Hepatocyte (in vitro differentiated cells): ENCODE measurements at regions not wholly inside any gene's neighbourhood (a gene's known extent, or its start where the extent isn't known, plus 50 kb on each side); places are given as distances from the start of the nearest gene placed in this dataset.

Experiments
- DNase-seq: peaks from one replicate; pipeline ENCODE4 v3.0.0-alpha.2; 2016; ENCODE audit warnings: low spot score
- H2AFZ ChIP-seq: fragments of 200-600 bp; sonication (generic); 2 replicates; pipeline ENCODE4 v1.6.0; 2016; ENCODE audit warnings: antibody characterized with exemption, mild to moderate bottlenecking
- H3K27ac ChIP-seq: fragments of 200-600 bp; sonication (generic); 2 replicates; pipeline ENCODE4 v1.5.1; 2016; ENCODE audit warnings: mild to moderate bottlenecking
- H3K27me3 ChIP-seq: fragments of 200-600 bp; sonication (generic); 2 replicates; pipeline ENCODE4 v1.6.1; 2016
- H3K36me3 ChIP-seq: fragments of 200-600 bp; sonication (generic); replicated peaks from 2 replicates; pipeline ENCODE4 v1.5.1; 2016; ENCODE audit warnings: low read depth; ENCODE audit not compliant: insufficient read depth
- H3K4me1 ChIP-seq: fragments of 200-600 bp; sonication (generic); 2 replicates; pipeline ENCODE4 v1.5.1; 2016; ENCODE audit warnings: mild to moderate bottlenecking, moderate library complexity; ENCODE audit not compliant: insufficient read depth
- H3K4me2 ChIP-seq: fragments of 200-600 bp; sonication (generic); 2 replicates; pipeline ENCODE4 v1.6.0; 2016
- H3K4me3 ChIP-seq: fragments of 200-600 bp; sonication (generic); 2 replicates; pipeline ENCODE4 v1.5.1; 2016; ENCODE audit warnings: mild to moderate bottlenecking
- H3K79me2 ChIP-seq: fragments of 200-600 bp; sonication (generic); 2 replicates; pipeline ENCODE4 v1.6.0; 2017; ENCODE audit warnings: mild to moderate bottlenecking
- H3K9me2 ChIP-seq: fragments of 200-600 bp; sonication (generic); replicated peaks from 2 replicates; pipeline ENCODE4 v1.6.0; 2017; ENCODE audit warnings: mild to moderate bottlenecking; ENCODE audit not compliant: insufficient read depth
- H3K9me3 ChIP-seq: fragments of 200-600 bp; sonication (generic); 2 replicates; pipeline ENCODE4 v1.5.1; 2016; ENCODE audit warnings: low read depth, mild to moderate bottlenecking
- H4K20me1 ChIP-seq: fragments of 200-600 bp; sonication (generic); 2 replicates; pipeline ENCODE4 v1.6.0; 2016; ENCODE audit warnings: mild to moderate bottlenecking; ENCODE audit not compliant: insufficient read depth, poor library complexity, severe bottlenecking
- EZH2 ChIP-seq: fragments of 200-600 bp; sonication (generic); IDR thresholded peaks from 2 replicates; pipeline ENCODE4 v1.6.1; 2016; ENCODE audit warnings: antibody characterized with exemption, mild to moderate bottlenecking, borderline replicate concordance
- EZH2phosphoT487 ChIP-seq: fragments of 200-600 bp; sonication (generic); IDR thresholded peaks from one replicate; pipeline ENCODE4 v1.6.1; 2018; ENCODE audit warnings: antibody characterized with exemption, mild to moderate bottlenecking, low read depth, moderate library complexity; ENCODE audit not compliant: unreplicated experiment, severe bottlenecking
- WGBS: methylation state at CpG from one replicate; pipeline ENCODE4 v1.1.6; 2016; ENCODE audit warnings: low lambda C conversion rate; ENCODE audit errors: missing lambda C conversion rate; 5-methylcytosine and 5-hydroxymethylcytosine counted together
- TF ChIP-seq, protein P1 (sequence below): fragments of 200-600 bp; sonication (generic); IDR thresholded peaks from 2 replicates; pipeline ENCODE4 v1.5.1; 2016; ENCODE audit warnings: antibody characterized with exemption, mild to moderate bottlenecking; ENCODE audit not compliant: poor library complexity

DNA sequence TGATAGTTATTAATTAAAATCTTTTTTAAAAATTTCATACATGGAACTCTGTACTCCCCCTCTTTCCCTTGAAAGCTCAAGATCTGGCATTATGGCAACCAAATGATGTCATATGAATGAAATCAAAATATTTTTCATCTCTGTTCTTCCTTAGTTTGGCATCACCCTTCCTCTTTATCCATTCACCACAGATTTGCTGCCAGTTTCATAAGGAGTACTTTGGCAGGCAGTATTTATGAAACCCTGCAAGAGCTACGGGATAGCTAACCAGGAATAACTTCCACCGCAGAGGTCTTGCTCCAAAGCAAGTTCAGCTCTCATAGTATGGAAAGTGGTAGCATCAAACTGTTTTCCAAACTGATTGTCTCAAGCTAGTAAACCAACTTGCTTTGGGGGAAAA lies 113.9 kb upstream of the DOK5 start:
- WGBS, result 96% methylated on average over 2 of the region's 2 CpGs

DNA sequence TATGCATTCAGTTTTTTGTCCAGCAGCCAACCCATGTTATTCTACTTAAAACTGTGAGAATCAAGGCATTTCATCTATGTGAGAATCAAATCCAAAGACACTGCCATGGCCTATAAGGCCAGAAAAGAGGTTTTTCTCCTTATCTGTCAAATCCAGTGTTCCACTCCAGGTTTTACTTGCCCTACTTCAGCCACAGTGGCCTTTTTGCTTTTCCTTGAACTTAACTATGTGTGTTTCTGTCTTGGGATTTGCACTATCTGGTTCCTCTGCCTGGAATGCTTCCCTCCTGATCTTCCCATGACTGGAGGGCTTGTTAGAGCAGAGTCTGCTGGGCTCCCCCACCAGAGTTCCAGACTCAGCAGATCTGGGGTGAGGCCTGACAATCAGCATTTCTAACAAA lies 113.1 kb upstream of the DOK5 start:
- Histone ChIP-seq H3K27ac (no peak overlapping the region), H3K9me3 (no peaks in the 10 kb centered on the region), H3K4me2 (no peak overlapping the region), H3K4me1 (no peaks in the 10 kb centered on the region), H3K27me3 (no peaks in the 10 kb centered on the region), H4K20me1 (no peaks in the 10 kb centered on the region), H2AFZ (no peak overlapping the region), H3K9me2 (no peaks in the 10 kb centered on the region), H3K36me3 (no peaks in the 10 kb centered on the region), H3K4me3 (no peak overlapping the region), H3K79me2 (no peaks in the 10 kb centered on the region)
- TF ChIP-seq, protein P1, sequence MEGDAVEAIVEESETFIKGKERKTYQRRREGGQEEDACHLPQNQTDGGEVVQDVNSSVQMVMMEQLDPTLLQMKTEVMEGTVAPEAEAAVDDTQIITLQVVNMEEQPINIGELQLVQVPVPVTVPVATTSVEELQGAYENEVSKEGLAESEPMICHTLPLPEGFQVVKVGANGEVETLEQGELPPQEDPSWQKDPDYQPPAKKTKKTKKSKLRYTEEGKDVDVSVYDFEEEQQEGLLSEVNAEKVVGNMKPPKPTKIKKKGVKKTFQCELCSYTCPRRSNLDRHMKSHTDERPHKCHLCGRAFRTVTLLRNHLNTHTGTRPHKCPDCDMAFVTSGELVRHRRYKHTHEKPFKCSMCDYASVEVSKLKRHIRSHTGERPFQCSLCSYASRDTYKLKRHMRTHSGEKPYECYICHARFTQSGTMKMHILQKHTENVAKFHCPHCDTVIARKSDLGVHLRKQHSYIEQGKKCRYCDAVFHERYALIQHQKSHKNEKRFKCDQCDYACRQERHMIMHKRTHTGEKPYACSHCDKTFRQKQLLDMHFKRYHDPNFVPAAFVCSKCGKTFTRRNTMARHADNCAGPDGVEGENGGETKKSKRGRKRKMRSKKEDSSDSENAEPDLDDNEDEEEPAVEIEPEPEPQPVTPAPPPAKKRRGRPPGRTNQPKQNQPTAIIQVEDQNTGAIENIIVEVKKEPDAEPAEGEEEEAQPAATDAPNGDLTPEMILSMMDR, result no peak
- TF ChIP-seq EZH2 (no peak), EZH2phosphoT487 (no peak)
- no peak for DNase-seq

More for the DNA sequence above, 113.9 kb upstream of the DOK5 start:
- H3K4me2 ChIP-seq, result no peak overlapping the region
- no peaks in the 10 kb centered on the region for H3K9me2 ChIP-seq
- H2AFZ ChIP-seq, result no peak overlapping the region
- no peaks in the 10 kb centered on the region for H3K4me1 ChIP-seq
- no peaks in the 10 kb centered on the region for H3K27me3 ChIP-seq
- H3K9me3 ChIP-seq, result no peaks in the 10 kb centered on the region
- H3K79me2 ChIP-seq, result no peaks in the 10 kb centered on the region
- no peaks in the 10 kb centered on the region for H4K20me1 ChIP-seq
- no peak overlapping the region for H3K4me3 ChIP-seq
- TF ChIP-seq, protein P1, result no peak
- TF ChIP-seq EZH2phosphoT487 (no peak), EZH2 (no peak)
- H3K36me3 ChIP-seq, result no peaks in the 10 kb centered on the region
- no peak for DNase-seq
- H3K27ac ChIP-seq, result no peak overlapping the region

DNA sequence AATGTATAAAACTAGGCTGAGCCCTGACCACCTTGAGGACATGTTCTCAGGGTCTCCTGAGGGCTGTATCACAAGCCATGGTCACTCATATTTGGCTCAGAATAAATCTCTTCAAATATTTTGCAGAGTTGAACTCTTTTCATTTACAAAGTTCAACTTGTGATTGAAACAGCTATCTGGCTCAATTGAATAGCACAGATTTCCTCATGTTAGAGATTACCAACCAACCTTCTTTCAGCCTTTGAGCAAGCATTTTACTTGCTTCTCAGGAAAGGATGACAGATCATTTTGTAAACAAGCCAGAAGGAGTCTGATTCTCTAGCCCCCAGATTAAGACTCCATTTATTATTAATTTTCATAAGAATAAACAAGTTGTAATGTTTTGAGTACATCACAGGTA lies 111.0 kb upstream of the DOK5 start:
- no peak for DNase-seq
- Histone ChIP-seq H3K36me3 (no peaks in the 10 kb centered on the region), H3K79me2 (no peaks in the 10 kb centered on the region), H3K4me1 (no peaks in the 10 kb centered on the region), H4K20me1 (no peaks in the 10 kb centered on the region), H3K9me2 (no peaks in the 10 kb centered on the region), H3K4me2 (no peak overlapping the region), H3K4me3 (no peak overlapping the region), H3K27me3 (no peaks in the 10 kb centered on the region), H3K9me3 (no peaks in the 10 kb centered on the region), H2AFZ (no peak overlapping the region), H3K27ac (no peak overlapping the region)
- TF ChIP-seq, protein P1, result no peak
- no peak for TF ChIP-seq EZH2
- no peak for TF ChIP-seq EZH2phosphoT487

DNA sequence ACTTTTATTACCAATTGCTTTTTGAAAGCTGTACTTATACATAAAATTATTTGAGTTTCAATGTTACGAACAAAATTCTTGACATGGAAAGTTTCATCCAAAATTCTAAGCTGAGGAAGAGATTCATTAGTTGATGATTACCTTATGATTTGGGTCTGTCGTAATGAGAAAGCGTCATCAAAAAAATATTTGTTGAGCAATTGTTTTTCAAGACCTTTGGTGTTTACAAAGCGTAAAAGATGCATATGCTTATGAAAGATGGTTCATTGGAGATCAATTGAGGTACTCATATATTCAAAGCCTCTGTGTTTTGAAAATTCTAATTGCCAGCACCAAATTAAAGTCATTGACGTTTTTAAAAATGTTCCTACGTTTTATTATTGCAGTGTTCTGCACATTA lies 110.5 kb upstream of the DOK5 start:
- Histone ChIP-seq H3K27me3 (no peaks in the 10 kb centered on the region), H3K36me3 (no peaks in the 10 kb centered on the region), H3K4me3 (no peak overlapping the region), H3K4me2 (no peak overlapping the region), H3K4me1 (no peaks in the 10 kb centered on the region), H4K20me1 (no peaks in the 10 kb centered on the region), H3K9me3 (no peaks in the 10 kb centered on the region), H3K27ac (no peak overlapping the region), H2AFZ (no peak overlapping the region), H3K79me2 (no peaks in the 10 kb centered on the region), H3K9me2 (no peaks in the 10 kb centered on the region)
- WGBS, result 84% methylated on average over 6 of the region's 6 CpGs
- TF ChIP-seq, protein P1, result no peak
- TF ChIP-seq EZH2 (no peak), EZH2phosphoT487 (no peak)
- no peak for DNase-seq
